ENCODE measurements at regions not wholly inside any gene's neighbourhood (a gene's known extent, or its start where the extent isn't known, plus 50 kb on each side); places are given as distances from the start of the nearest gene placed in this dataset.

DNA sequence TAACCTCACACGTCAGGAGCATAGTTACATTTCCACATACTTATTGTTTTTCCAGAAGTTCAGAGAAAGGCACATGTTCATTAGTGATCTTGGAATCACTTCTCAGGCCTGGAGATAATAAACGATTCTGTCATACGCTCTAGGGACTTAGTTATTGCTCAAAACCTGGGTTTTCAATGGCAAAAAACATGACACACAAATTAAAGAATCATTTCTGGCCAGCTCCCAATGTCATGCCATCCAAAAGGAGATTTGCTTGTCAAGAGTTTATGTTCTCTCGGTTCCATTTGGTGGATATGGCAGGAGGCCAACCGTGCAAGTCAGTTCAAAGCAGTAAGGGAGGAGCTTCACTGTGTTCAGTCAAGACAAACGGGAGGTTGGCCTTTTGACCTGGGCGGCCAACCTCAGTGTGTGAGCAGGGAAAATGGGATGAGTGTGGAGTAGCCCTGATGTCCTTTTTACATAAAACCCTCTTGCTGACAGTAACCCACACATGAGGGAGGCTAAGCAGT is 123.4 kb downstream of the NXNL2 start:
- ChIA-PET POLR2A (no interaction called here), CTCF (interaction anchor here (0.7 kb wide), 1 partner anchor 329 kb away, joined by 3 read pairs; no protein-coding TSS in a partner anchor)
- TF ChIP-seq, protein P1, sequence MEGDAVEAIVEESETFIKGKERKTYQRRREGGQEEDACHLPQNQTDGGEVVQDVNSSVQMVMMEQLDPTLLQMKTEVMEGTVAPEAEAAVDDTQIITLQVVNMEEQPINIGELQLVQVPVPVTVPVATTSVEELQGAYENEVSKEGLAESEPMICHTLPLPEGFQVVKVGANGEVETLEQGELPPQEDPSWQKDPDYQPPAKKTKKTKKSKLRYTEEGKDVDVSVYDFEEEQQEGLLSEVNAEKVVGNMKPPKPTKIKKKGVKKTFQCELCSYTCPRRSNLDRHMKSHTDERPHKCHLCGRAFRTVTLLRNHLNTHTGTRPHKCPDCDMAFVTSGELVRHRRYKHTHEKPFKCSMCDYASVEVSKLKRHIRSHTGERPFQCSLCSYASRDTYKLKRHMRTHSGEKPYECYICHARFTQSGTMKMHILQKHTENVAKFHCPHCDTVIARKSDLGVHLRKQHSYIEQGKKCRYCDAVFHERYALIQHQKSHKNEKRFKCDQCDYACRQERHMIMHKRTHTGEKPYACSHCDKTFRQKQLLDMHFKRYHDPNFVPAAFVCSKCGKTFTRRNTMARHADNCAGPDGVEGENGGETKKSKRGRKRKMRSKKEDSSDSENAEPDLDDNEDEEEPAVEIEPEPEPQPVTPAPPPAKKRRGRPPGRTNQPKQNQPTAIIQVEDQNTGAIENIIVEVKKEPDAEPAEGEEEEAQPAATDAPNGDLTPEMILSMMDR (IDR thresholded peaks at IDR 0.05; ENCODE audit: insufficient read depth, low read depth, low read length) = no peak
- Histone ChIP-seq H3K36me3 (ENCODE audit: control insufficient read depth, insufficient read depth, low read length) (no peaks in the 10 kb centered on the region), H3K4me3 (ENCODE audit: low read depth, low read length) (no peak overlapping the region), H3K27me3 (ENCODE audit: control insufficient read depth, insufficient read depth, low read length) (no peaks in the 10 kb centered on the region)
- no peak for DNase-seq (ENCODE audit: low read depth)

- DNase-seq (ENCODE audit: low read depth) = no peak
- Histone ChIP-seq H3K36me3 (ENCODE audit: control insufficient read depth, insufficient read depth, low read length) (no peaks in the 10 kb centered on the region), H3K27me3 (ENCODE audit: control insufficient read depth, insufficient read depth, low read length) (no peaks in the 10 kb centered on the region), H3K4me3 (ENCODE audit: low read depth, low read length) (no peak overlapping the region)
- CTCF ChIA-PET = no interaction called here
- TF ChIP-seq, protein P1 (IDR thresholded peaks at IDR 0.05; ENCODE audit: insufficient read depth, low read depth, low read length) = no peak
- POLR2A ChIA-PET = no interaction called here
These were observed 124.1 kb downstream of the NXNL2 start for GRCh38 chr9:88659126-88659525.

- ChIA-PET CTCF (interaction anchor here (0.7 to 2.7 kb wide), 7 partner anchors 13 to 340 kb away, joined by 3 to 13 read pairs (median 4); no protein-coding TSS in a partner anchor), POLR2A (no interaction called here)
- Histone ChIP-seq H3K27me3 (ENCODE audit: control insufficient read depth, insufficient read depth, low read length) (no peaks in the 10 kb centered on the region), H3K4me3 (ENCODE audit: low read depth, low read length) (no peak overlapping the region), H3K36me3 (ENCODE audit: control insufficient read depth, insufficient read depth, low read length) (no peaks in the 10 kb centered on the region)
- no peak for DNase-seq (ENCODE audit: low read depth)
- TF ChIP-seq, protein P1 (IDR thresholded peaks at IDR 0.05; ENCODE audit: insufficient read depth, low read depth, low read length) = peak; percentile 64
These were observed 125.6 kb downstream of the NXNL2 start for GRCh38 chr9:88660611-88661010.

DNA sequence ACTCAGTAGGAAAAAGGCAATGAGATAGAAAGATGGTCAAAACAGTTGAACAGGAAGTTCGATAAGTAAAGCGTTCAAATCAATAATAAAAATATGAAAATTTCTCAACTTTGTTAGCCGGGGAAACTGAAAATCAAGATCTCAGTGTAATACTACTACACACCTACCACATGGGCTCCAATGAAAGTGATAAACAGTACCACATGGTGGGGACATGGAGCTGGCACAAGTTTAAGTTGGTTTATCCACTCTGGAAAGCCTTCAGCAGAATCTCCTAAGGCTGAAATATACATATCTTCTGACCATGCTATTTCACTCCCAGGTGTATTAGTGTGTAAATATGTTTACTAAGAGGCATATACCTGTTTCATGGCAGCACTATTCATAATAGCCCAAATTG is 126.8 kb downstream of the NXNL2 start:
- H3K4me3 ChIP-seq (ENCODE audit: low read depth, low read length) = no peak overlapping the region
- ChIA-PET CTCF (interaction anchor here (0.9 to 2.7 kb wide), 3 partner anchors 8 to 339 kb away, joined by 3 to 13 read pairs (median 3); no protein-coding TSS in a partner anchor), POLR2A (no interaction called here)
- DNase-seq (ENCODE audit: low read depth) = no peak
- H3K27me3 ChIP-seq (ENCODE audit: control insufficient read depth, insufficient read depth, low read length) = no peaks in the 10 kb centered on the region
- TF ChIP-seq, protein P1 (IDR thresholded peaks at IDR 0.05; ENCODE audit: insufficient read depth, low read depth, low read length) = no peak
- no peaks in the 10 kb centered on the region for H3K36me3 ChIP-seq (ENCODE audit: control insufficient read depth, insufficient read depth, low read length)

DNA sequence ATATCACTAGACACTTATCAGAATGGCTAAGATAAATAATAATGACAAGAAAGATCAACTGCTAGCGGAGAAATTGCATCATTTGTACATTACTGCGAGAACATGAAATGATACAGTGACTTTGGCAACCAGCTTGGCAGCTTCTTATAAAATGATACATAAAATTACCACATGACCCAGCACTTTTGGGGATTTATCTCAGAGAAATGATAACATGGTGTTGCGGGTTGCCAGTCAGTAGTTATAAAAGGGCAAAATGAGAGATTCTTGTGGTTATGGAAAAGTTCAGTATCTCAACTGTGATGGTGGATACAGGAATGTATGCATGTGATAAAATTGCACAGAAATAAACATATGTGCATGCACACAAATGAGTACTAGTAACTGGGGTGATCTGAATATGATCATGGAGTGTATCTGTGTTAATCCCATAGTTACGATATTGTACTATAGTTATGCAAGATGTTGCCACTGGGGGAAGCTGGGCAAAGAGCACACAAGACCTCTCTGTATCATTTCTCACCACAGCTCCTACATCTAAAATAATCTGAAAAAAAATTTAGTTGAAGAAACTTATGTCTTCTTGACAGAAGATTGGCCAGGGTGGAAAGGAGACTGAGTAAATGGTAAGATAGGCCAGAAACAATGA is 128.9 kb downstream of the NXNL2 start:
- DNase-seq (ENCODE audit: low read depth) = no peak
- ChIA-PET CTCF (no interaction called here), POLR2A (no interaction called here)
- Histone ChIP-seq H3K27me3 (ENCODE audit: control insufficient read depth, insufficient read depth, low read length) (no peaks in the 10 kb centered on the region), H3K4me3 (ENCODE audit: low read depth, low read length) (no peak overlapping the region), H3K36me3 (ENCODE audit: control insufficient read depth, insufficient read depth, low read length) (no peaks in the 10 kb centered on the region)
- TF ChIP-seq, protein P1 (IDR thresholded peaks at IDR 0.05; ENCODE audit: insufficient read depth, low read depth, low read length) = no peak

Data from BJ (cell line).